WTC11 (cell line): ENCODE measurements at regions not wholly inside any gene's neighbourhood (a gene's known extent, or its start where the extent isn't known, plus 50 kb on each side); places are given as distances from the start of the nearest gene placed in this dataset.
"Not testable (repeated sequence)": the region's sequence is repeated elsewhere in the genome, so short reads cannot be mapped to it uniquely, and the experiment has no call there.

Experiments used
- ATAC-seq: fragments of 200-7000 bp; cut with Tn5 transposase; 2 replicates; pipeline ENCODE4 v1.10.0; 2021; ENCODE audit warnings: mild to moderate bottlenecking, moderate library complexity
- CTCF ChIA-PET: fragments of 300-600 bp; sonication (Branson Sonifier 250); formaldehyde crosslinking; loops from one replicate; lab custom pipeline; 2021; ENCODE audit warnings: antibody characterized with exemption; lab: Charles Lee
- POLR2A ChIA-PET: fragments of 350-600 bp; sonication (Branson Sonifier 250); formaldehyde crosslinking; loops from one replicate; lab custom pipeline; 2021; ENCODE audit warnings: antibody characterized with exemption; lab: Charles Lee
- DNase-seq: peaks from one replicate; pipeline ENCODE4 v3.0.0; 2021; ENCODE audit warnings: low spot score
- H3K27ac Mint-ChIP-seq: 2 replicates; pipeline ENCODE4 v1.8.0; 2021; ENCODE audit warnings: mixed read lengths
- H3K27me3 Mint-ChIP-seq: 2 replicates; pipeline ENCODE4 v1.8.0; 2021; ENCODE audit warnings: low read depth, mild to moderate bottlenecking, moderate library complexity, mixed read lengths
- H3K36me3 Mint-ChIP-seq: 2 replicates; pipeline ENCODE4 v1.8.0; 2021; ENCODE audit warnings: mixed read lengths
- H3K4me1 Mint-ChIP-seq: 2 replicates; pipeline ENCODE4 v1.8.0; 2022; ENCODE audit warnings: mixed read lengths
- H3K4me3 Mint-ChIP-seq: 2 replicates; pipeline ENCODE4 v1.8.0; 2021; ENCODE audit warnings: mild to moderate bottlenecking, moderate library complexity, mixed read lengths
- H3K9me3 Mint-ChIP-seq: 2 replicates; pipeline ENCODE4 v1.8.0; 2021; ENCODE audit warnings: mixed read lengths
- CTCF ChIP-seq: fragments of 200-600 bp; IDR thresholded peaks from 2 replicates; pipeline ENCODE4 v1.8.0; 2022; ENCODE audit warnings: antibody characterized with exemption
- E2F5 ChIP-seq: sonication (generic); formaldehyde crosslinking; IDR thresholded peaks from 2 replicates; pipeline ENCODE4 v1.8.1; 2022; ENCODE audit warnings: mild to moderate bottlenecking, moderate library complexity, missing genetic modification reagents
- HMGXB4 ChIP-seq: sonication (generic); formaldehyde crosslinking; IDR thresholded peaks from 2 replicates; pipeline ENCODE4 v1.8.1; 2023; ENCODE audit warnings: mild to moderate bottlenecking, moderate library complexity, missing genetic modification reagents
- JUN ChIP-seq: sonication (generic); formaldehyde crosslinking; IDR thresholded peaks from 2 replicates; pipeline ENCODE4 v1.8.0; 2023; ENCODE audit warnings: mild to moderate bottlenecking, missing genetic modification reagents
- MAX ChIP-seq: sonication (generic); formaldehyde crosslinking; IDR thresholded peaks from 2 replicates; pipeline ENCODE4 v1.8.0; 2022; ENCODE audit warnings: mild to moderate bottlenecking, missing genetic modification reagents
- NR2C2 ChIP-seq: sonication (generic); formaldehyde crosslinking; IDR thresholded peaks from 2 replicates; pipeline ENCODE4 v1.8.0; 2022; ENCODE audit warnings: mild to moderate bottlenecking, missing genetic modification reagents
- NR3C1 ChIP-seq: sonication (generic); formaldehyde crosslinking; conservative IDR thresholded peaks from 2 replicates; pipeline ENCODE4 v1.8.1; 2023; ENCODE audit warnings: low read depth, mild to moderate bottlenecking, missing genetic modification reagents
- RELA ChIP-seq: sonication (generic); formaldehyde crosslinking; IDR thresholded peaks from 2 replicates; pipeline ENCODE4 v1.8.1; 2022; ENCODE audit warnings: missing genetic modification reagents, mild to moderate bottlenecking, borderline replicate concordance
- RORB ChIP-seq: fragments of 250-450 bp; sonication (Bioruptor Pico); IDR thresholded peaks from 2 replicates; pipeline ENCODE4 v1.9.0; 2021; ENCODE audit warnings: mild to moderate bottlenecking
- SP1 ChIP-seq: sonication (generic); formaldehyde crosslinking; conservative IDR thresholded peaks from 2 replicates; pipeline ENCODE4 v1.8.1; 2022; ENCODE audit warnings: missing genetic modification reagents
- ZBTB43 ChIP-seq: sonication (generic); formaldehyde crosslinking; IDR thresholded peaks from 2 replicates; pipeline ENCODE4 v1.8.1; 2023; ENCODE audit warnings: mild to moderate bottlenecking, missing genetic modification reagents

- peak overlapping the region; percentile 89 for H3K27ac Mint-ChIP-seq
- POLR2A ChIA-PET, ATAC-seq, H3K27me3 Mint-ChIP-seq, H3K36me3 Mint-ChIP-seq, H3K9me3 Mint-ChIP-seq: not testable (repeated sequence)
- CTCF ChIA-PET = interaction anchor here (0.8 to 1.5 kb wide), 3 partner anchors 118 to 162 kb away, joined by 5 to 7 read pairs (median 5); partner anchors contain the start of gene NUDT8
- H3K4me1 Mint-ChIP-seq = peaks cover 20% of the 10 kb centered on the region
- H3K4me3 Mint-ChIP-seq = peak overlapping the region; percentile 35
- peak; percentile 76 for DNase-seq
- TF ChIP-seq CTCF = peak; percentile 65
- TF ChIP-seq, all 79 proteins: peak for 1; not testable (repeated sequence) for 78
Measured at GRCh38 chr11:67792273-67792990, 118.0 kb upstream of the ALDH3B2 start.

- Mint-ChIP-seq H3K4me3 (peak overlapping the region; percentile 35), H3K27ac (peak overlapping the region; percentile 89), H3K4me1 (peaks cover 20% of the 10 kb centered on the region)
- H3K27me3 Mint-ChIP-seq, POLR2A ChIA-PET, H3K36me3 Mint-ChIP-seq, H3K9me3 Mint-ChIP-seq: not testable (repeated sequence)
- DNase-seq = peak; percentile 26
- peak; percentile 57; the same call in 1 of the 2 replicates for ATAC-seq
- CTCF ChIA-PET = interaction anchor here (0.8 to 1.5 kb wide), 3 partner anchors 117 to 162 kb away, joined by 5 to 7 read pairs (median 5); partner anchors contain the start of gene NUDT8
Measured at GRCh38 chr11:67791598-67792170, 117.3 kb upstream of the ALDH3B2 start.

- H3K4me3 Mint-ChIP-seq, H3K27ac Mint-ChIP-seq, DNase-seq, CTCF ChIA-PET, H3K36me3 Mint-ChIP-seq, H3K27me3 Mint-ChIP-seq, ATAC-seq, POLR2A ChIA-PET, H3K9me3 Mint-ChIP-seq: not testable (repeated sequence)
- peaks cover 20% of the 10 kb centered on the region for H3K4me1 Mint-ChIP-seq
Measured at GRCh38 chr11:67788341-67788695, 113.9 kb upstream of the ALDH3B2 start.

- POLR2A ChIA-PET, H3K9me3 Mint-ChIP-seq, H3K27me3 Mint-ChIP-seq, H3K27ac Mint-ChIP-seq, H3K4me3 Mint-ChIP-seq, CTCF ChIA-PET, H3K36me3 Mint-ChIP-seq, DNase-seq, ATAC-seq: not testable (repeated sequence)
- peaks cover 16% of the 10 kb centered on the region for H3K4me1 Mint-ChIP-seq
Measured at GRCh38 chr11:67787681-67788340, 113.4 kb upstream of the ALDH3B2 start.

- CTCF ChIA-PET, H3K27me3 Mint-ChIP-seq, H3K4me3 Mint-ChIP-seq, POLR2A ChIA-PET, ATAC-seq, H3K9me3 Mint-ChIP-seq, H3K36me3 Mint-ChIP-seq, DNase-seq, H3K4me1 Mint-ChIP-seq, H3K27ac Mint-ChIP-seq: not testable (repeated sequence)
Measured at GRCh38 chr11:67781967-67782366, 107.5 kb upstream of the ALDH3B2 start.

GRCh38 chr11:67781506-67781905 lies 107.1 kb upstream of the ALDH3B2 start:
- POLR2A ChIA-PET, CTCF ChIA-PET, H3K9me3 Mint-ChIP-seq, H3K36me3 Mint-ChIP-seq, H3K4me3 Mint-ChIP-seq, ATAC-seq, H3K4me1 Mint-ChIP-seq, H3K27me3 Mint-ChIP-seq, DNase-seq, H3K27ac Mint-ChIP-seq: not testable (repeated sequence)

GRCh38 chr11:67780056-67780455 lies 105.6 kb upstream of the ALDH3B2 start:
- H3K27me3 Mint-ChIP-seq = peaks cover 2% of the 10 kb centered on the region; the same call in 1 of the 2 replicates
- ChIA-PET POLR2A (no interaction called here), CTCF (no interaction called here)
- H3K4me1 Mint-ChIP-seq = peaks cover 4% of the 10 kb centered on the region; the same call in 1 of the 2 replicates
- H3K27ac Mint-ChIP-seq = no peak overlapping the region
- H3K36me3 Mint-ChIP-seq = no peaks in the 10 kb centered on the region
- H3K9me3 Mint-ChIP-seq = no peaks in the 10 kb centered on the region
- DNase-seq (no peak), ATAC-seq (no peak)
- H3K4me3 Mint-ChIP-seq = no peak overlapping the region
- TF ChIP-seq JUN (CRISPR knock-in tag) = no peak
- TF ChIP-seq RELA (CRISPR knock-in tag) = no peak
- no peak for TF ChIP-seq NR2C2 (CRISPR knock-in tag)
- TF ChIP-seq RORB (CRISPR knock-in tag) = no peak
- TF ChIP-seq ZBTB43 (CRISPR knock-in tag) = no peak
- no peak for TF ChIP-seq E2F5
- no peak for TF ChIP-seq NR3C1 (CRISPR knock-in tag)
- no peak for TF ChIP-seq HMGXB4
- TF ChIP-seq MAX (CRISPR knock-in tag) = no peak
- no peak for TF ChIP-seq SP1 (CRISPR knock-in tag)
